IPS-20b (cell line): ENCODE measurements at regions not wholly inside any gene's neighbourhood (a gene's known extent, or its start where the extent isn't known, plus 50 kb on each side); places are given as distances from the start of the nearest gene placed in this dataset.
"Not testable (repeated sequence)": the region's sequence is repeated elsewhere in the genome, so short reads cannot be mapped to it uniquely, and the experiment has no call there.

ENCODE experiments used
- H3K27ac ChIP-seq: one replicate; pipeline ENCODE4 v1.5.1; 2013; ENCODE audit warnings: low read length
- H3K27me3 ChIP-seq: 2 replicates; pipeline ENCODE4 v1.6.1; 2013; ENCODE audit warnings: mild to moderate bottlenecking, low read length, inconsistent platforms; ENCODE audit not compliant: insufficient read depth
- H3K36me3 ChIP-seq: 2 replicates; pipeline ENCODE4 v1.6.1; 2013; ENCODE audit warnings: low read depth, mild to moderate bottlenecking, inconsistent platforms, low read length, moderate library complexity; ENCODE audit not compliant: insufficient read depth
- H3K4me1 ChIP-seq: 2 replicates; pipeline ENCODE4 v1.6.1; 2013; ENCODE audit warnings: mild to moderate bottlenecking, control low read depth, inconsistent platforms, low read length, moderate library complexity; ENCODE audit not compliant: insufficient read depth
- H3K4me3 ChIP-seq: 2 replicates; pipeline ENCODE4 v1.5.1; 2013; ENCODE audit warnings: mild to moderate bottlenecking, low read length, inconsistent platforms
- H3K9ac ChIP-seq: 2 replicates; pipeline ENCODE4 v1.6.1; 2013; ENCODE audit warnings: low read depth, mild to moderate bottlenecking, inconsistent platforms, low read length, moderate library complexity
- H3K9me3 ChIP-seq: 2 replicates; pipeline ENCODE4 v1.6.1; 2013; ENCODE audit warnings: mild to moderate bottlenecking, low read depth, low read length, inconsistent platforms; ENCODE audit not compliant: insufficient read depth

DNA sequence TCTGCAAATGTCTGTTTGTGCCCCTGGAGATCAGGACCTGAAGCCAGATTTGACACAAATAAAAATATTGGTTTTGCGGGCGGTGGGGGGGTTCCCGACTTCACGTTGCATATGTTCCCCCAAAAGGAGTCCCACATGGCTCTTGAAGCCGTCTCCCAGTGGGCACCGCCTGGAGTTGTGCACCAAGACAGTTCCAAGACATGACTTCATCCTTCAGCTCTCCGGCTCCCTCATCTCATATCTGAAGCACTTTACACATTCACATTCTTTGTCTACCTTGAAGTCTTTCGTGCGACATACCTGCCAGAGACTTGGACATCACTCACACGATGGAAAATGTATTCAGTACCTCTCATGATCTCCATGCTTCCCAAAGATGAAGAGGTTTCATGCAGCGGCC lies 362.8 kb upstream of the FOXK1 start:
- Histone ChIP-seq H3K9ac (no peak overlapping the region), H3K4me1 (no peaks in the 10 kb centered on the region), H3K27me3 (no peaks in the 10 kb centered on the region; the same call in 1 of the 2 replicates), H3K4me3 (no peak overlapping the region), H3K9me3 (peaks cover 7% of the 10 kb centered on the region; the same call in 1 of the 2 replicates), H3K36me3 (no peaks in the 10 kb centered on the region), H3K27ac (no peak overlapping the region)

GRCh38 chr7:4325732-4326131 lies 356.4 kb upstream of the FOXK1 start:
- peaks cover 2% of the 10 kb centered on the region; the same call in 1 of the 2 replicates for H3K9me3 ChIP-seq
- no peaks in the 10 kb centered on the region for H3K4me1 ChIP-seq
- H3K4me3 ChIP-seq: no peak overlapping the region
- no peak overlapping the region for H3K27ac ChIP-seq
- no peak overlapping the region for H3K9ac ChIP-seq
- H3K27me3 ChIP-seq: no peaks in the 10 kb centered on the region
- H3K36me3 ChIP-seq: no peaks in the 10 kb centered on the region

DNA sequence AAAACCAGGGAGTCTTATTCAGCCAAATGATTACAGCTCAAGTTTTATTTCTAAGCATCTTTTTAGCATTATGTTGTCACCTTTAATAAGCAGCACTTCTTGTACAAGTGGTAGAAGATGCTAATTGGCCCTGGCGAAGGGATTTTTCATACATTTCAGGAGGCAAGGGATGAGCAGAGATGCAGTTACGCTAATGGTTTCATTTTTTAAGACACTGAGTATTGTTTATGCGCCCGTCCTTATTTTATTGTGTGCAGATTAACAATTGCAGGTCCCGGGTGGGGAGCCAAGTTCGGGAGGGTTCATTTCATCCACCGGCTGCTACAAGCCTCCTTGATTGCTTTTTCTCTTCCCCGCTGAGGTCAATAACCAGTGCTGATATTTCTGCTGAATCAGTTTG lies 350.4 kb upstream of the FOXK1 start:
- no peaks in the 10 kb centered on the region for H3K27me3 ChIP-seq
- H3K9me3 ChIP-seq: no peaks in the 10 kb centered on the region
- H3K4me1 ChIP-seq: no peaks in the 10 kb centered on the region
- no peaks in the 10 kb centered on the region for H3K36me3 ChIP-seq
- H3K9ac ChIP-seq: no peak overlapping the region
- H3K4me3 ChIP-seq: no peak overlapping the region
- no peak overlapping the region for H3K27ac ChIP-seq

GRCh38 chr7:4338556-4338955 lies 343.5 kb upstream of the FOXK1 start:
- H3K27ac ChIP-seq: no peak overlapping the region
- no peaks in the 10 kb centered on the region for H3K36me3 ChIP-seq

GRCh38 chr7:4343272-4344247 lies 338.5 kb upstream of the FOXK1 start:
- Histone ChIP-seq H3K4me3 (no peak overlapping the region), H3K4me1 (no peaks in the 10 kb centered on the region), H3K27ac (no peak overlapping the region), H3K9me3 (0 out of 2 replicates have a peak, but pooled peaks cover 3% of the 10 kb centered on the region), H3K36me3 (no peaks in the 10 kb centered on the region), H3K9ac (no peak overlapping the region), H3K27me3 (no peaks in the 10 kb centered on the region)

More at GRCh38 chr7:4338556-4338955, 343.5 kb upstream of the FOXK1 start:
- Histone ChIP-seq H3K4me1 (no peaks in the 10 kb centered on the region), H3K4me3 (no peak overlapping the region), H3K9ac (no peak overlapping the region), H3K9me3 (0 out of 2 replicates have a peak, but pooled peaks cover 7% of the 10 kb centered on the region), H3K27me3 (no peaks in the 10 kb centered on the region)

GRCh38 chr7:4345004-4345403 lies 337.1 kb upstream of the FOXK1 start:
- Histone ChIP-seq H3K9me3 (no peaks in the 10 kb centered on the region), H3K36me3 (no peaks in the 10 kb centered on the region)

DNA sequence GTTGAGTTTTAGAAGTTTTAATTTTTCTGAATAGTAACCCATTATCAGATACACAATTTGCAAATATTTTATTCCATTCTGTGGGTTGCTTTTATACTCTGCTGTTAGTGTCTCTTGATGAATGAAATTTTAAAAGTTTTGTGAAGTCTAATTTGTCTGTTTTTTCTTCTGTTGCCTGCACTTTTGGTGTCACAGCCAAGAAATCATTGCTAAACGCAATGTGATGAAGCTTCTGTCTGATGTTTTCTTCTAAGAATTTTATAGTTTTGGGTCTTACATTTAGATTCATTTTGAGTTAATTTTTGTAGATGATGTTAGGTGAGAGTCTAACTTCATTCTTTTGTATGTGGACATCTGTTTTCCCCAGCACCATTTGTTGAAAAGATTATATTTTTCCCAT lies 330.0 kb upstream of the FOXK1 start:
- 0 out of 2 replicates have a peak, but pooled peaks cover 2% of the 10 kb centered on the region for H3K9me3 ChIP-seq
- no peak overlapping the region for H3K27ac ChIP-seq
- no peaks in the 10 kb centered on the region for H3K36me3 ChIP-seq
- H3K27me3 ChIP-seq: no peaks in the 10 kb centered on the region
- no peak overlapping the region for H3K9ac ChIP-seq
- no peaks in the 10 kb centered on the region for H3K4me1 ChIP-seq
- H3K4me3 ChIP-seq: no peak overlapping the region

More at GRCh38 chr7:4345004-4345403, 337.1 kb upstream of the FOXK1 start:
- Histone ChIP-seq H3K27ac (no peak overlapping the region), H3K27me3 (no peaks in the 10 kb centered on the region), H3K9ac (no peak overlapping the region), H3K4me3 (no peak overlapping the region), H3K4me1 (no peaks in the 10 kb centered on the region)

GRCh38 chr7:4361774-4362173 lies 320.3 kb upstream of the FOXK1 start:
- Histone ChIP-seq H3K4me3 (no peak overlapping the region), H3K4me1 (peaks cover 7% of the 10 kb centered on the region; the same call in 1 of the 2 replicates), H3K9me3 (peaks cover 15% of the 10 kb centered on the region), H3K27me3 (no peaks in the 10 kb centered on the region), H3K36me3 (no peaks in the 10 kb centered on the region), H3K27ac (no peak overlapping the region), H3K9ac (no peak overlapping the region)

DNA sequence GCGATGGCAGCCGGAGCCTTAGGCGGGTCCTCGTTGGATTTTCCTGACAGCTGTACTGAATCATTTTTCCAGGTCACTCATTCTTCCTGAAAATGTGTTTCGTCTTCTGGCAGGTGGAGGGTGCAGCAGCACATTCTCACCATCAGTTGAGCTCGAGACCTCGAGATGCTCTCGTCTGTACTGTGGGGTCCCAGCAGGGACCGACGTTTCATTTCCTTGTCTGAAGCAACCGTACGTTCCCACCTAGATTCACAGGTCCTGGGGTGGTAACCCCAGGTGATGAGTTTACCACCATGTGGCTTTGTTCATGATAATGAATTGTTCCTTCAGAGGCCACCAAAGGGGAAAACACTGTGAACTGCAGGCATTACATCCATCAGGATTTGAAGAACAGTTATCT lies 298.5 kb upstream of the FOXK1 start:
- no peaks in the 10 kb centered on the region for H3K4me1 ChIP-seq
- H3K4me3 ChIP-seq: no peak overlapping the region
- H3K27ac ChIP-seq: no peak overlapping the region
- no peaks in the 10 kb centered on the region for H3K36me3 ChIP-seq
- H3K27me3 ChIP-seq: no peaks in the 10 kb centered on the region
- H3K9me3 ChIP-seq: peaks cover 19% of the 10 kb centered on the region
- no peak overlapping the region for H3K9ac ChIP-seq

DNA sequence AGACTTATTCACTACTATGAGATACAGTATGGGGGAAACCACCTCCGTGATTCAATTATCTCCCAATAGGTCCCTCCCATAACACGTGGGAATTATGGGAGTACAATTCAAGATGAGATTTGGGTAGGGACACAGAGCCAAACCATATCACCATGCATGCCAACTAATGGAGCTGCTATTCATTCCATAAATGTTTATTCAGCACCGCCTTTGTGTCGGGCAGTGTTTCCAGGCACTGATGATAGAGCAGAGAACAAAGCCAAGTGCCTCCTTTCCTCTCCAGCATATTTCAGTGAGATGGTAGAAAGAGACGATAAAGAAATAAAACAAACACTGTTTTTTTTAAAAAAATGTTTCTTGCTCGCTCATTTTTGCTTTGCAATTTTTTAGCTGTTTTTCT lies 295.9 kb upstream of the FOXK1 start:
- Histone ChIP-seq H3K9ac (no peak overlapping the region), H3K9me3 (peaks cover 5% of the 10 kb centered on the region), H3K27me3 (no peaks in the 10 kb centered on the region), H3K4me1 (no peaks in the 10 kb centered on the region), H3K36me3 (no peaks in the 10 kb centered on the region), H3K27ac (no peak overlapping the region), H3K4me3 (no peak overlapping the region)

DNA sequence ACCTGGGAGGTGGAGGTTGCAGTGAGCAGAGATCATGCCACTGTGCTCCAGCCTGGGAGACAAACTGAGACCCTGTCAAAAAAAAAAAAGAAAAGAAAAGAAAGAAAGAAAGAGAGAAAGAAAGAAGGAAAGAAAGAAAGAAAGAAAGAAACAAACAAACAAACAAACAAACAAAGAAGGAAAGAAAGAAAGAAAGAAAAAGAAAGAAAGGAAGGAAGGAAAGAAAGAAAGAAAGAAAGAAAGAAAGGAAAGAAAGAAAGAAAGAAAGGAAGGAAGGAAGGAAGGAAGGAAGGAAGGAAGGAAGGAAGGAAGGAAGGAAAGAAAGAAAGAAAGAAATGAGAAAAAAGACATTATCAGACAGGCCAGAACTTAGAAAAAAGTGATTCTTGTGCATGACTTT lies 291.0 kb upstream of the FOXK1 start:
- H3K36me3 ChIP-seq, H3K9ac ChIP-seq, H3K4me3 ChIP-seq, H3K9me3 ChIP-seq, H3K27ac ChIP-seq, H3K27me3 ChIP-seq, H3K4me1 ChIP-seq: not testable (repeated sequence)

- no peak overlapping the region for H3K4me3 ChIP-seq
- H3K9ac ChIP-seq: no peak overlapping the region
- no peak overlapping the region for H3K27ac ChIP-seq
- H3K4me1 ChIP-seq: no peaks in the 10 kb centered on the region
- H3K9me3 ChIP-seq: peaks cover 5% of the 10 kb centered on the region
- H3K36me3 ChIP-seq: no peaks in the 10 kb centered on the region
- H3K27me3 ChIP-seq: no peaks in the 10 kb centered on the region
These were observed 287.4 kb upstream of the FOXK1 start for GRCh38 chr7:4394736-4395135.
